ENCODE measurements at regions not wholly inside any gene's neighbourhood (a gene's known extent, or its start where the extent isn't known, plus 50 kb on each side); places are given as distances from the start of the nearest gene placed in this dataset.
"Not testable (repeated sequence)": the region's sequence is repeated elsewhere in the genome, so short reads cannot be mapped to it uniquely, and the experiment has no call there.

DNA sequence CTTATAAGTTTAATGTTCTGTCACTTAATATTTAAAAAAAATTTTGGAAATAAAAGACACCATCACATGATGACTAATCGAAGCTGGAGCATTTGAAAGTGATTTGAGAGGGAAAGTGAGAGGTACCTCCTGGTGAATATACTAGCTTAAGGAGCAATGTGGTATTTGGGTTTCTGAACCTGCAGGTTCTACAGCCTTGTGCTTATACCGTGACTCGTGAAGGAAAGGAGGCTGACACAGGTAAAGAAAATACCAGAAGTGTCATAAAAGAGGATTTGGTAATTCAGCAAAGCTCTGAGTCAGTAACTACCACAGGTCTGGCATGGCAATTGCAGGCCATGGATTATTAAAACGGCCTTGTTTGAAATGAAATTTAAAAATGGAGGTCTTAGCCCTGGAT lies 151.0 kb downstream of the SLC38A4 start:
- intact Hi-C loops (cut with DNase I): loop anchor here (10.0 kb wide), 1 partner anchor 350 kb away; no protein-coding TSS in a partner anchor
- DNase-seq: no peak

DNA sequence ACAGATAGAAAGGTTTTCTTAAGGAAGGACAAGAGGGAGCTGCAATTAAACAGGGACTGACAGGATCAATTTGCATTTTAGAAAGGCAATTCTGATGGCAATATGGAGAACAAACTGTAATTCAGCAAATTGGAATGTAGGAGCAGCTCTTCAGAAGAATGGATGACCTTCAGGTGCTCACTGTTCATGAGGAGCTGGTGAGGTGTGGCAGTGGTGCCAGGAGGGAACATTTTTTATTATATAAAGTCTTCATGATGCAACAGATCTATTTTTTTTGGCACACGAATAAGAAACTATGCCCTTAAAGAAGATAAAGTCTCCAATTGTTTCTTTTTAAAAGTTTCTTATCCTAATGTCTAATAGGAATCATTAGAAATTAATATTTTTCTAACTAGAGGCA lies 151.7 kb downstream of the SLC38A4 start:
- no peak for DNase-seq
- intact Hi-C loops (cut with DNase I): loop anchor here (10.0 kb wide), 1 partner anchor 351 kb away; no protein-coding TSS in a partner anchor

DNA sequence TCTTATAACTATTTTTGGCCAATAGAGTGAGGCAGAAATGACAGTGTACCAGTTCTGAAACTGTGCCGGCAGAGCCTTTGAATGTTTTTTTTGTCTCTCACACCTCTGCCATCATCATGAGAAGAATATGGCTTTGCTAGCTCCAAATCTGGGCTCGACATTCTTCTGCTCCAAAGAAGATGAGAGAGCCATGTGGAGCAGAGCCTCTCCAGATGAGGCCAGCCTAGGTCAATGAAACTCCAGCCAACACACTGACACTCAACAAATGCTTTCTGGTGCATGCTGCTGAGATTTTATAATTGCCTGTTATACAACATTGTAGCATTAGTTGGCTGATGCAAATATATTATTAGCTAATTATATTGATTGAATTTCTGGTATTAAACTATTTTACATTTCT lies 154.7 kb downstream of the SLC38A4 start:
- intact Hi-C loops (cut with DNase I): loop anchor here (10.0 kb wide), 1 partner anchor 354 kb away; no protein-coding TSS in a partner anchor
- DNase-seq: no peak

DNA sequence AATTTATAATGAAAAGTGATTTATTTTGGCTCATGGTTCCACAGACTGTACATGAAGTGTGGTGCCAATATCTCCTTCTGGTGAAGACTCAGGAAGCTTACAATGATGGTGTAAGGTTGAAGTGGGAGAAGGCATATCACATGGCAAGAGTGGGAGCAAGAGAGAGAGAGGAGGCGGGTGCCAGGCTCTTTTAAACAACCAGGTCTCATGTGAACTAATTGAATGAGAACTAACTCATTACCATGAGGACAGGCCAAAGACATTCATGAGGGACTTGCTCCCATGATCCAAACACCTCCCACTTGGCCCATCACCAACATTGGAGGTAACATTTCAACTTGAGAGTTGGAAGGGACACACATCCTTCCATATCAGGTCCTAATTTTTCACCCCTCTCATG lies 155.2 kb downstream of the SLC38A4 start:
- intact Hi-C loops (cut with DNase I): loop anchor here (10.0 kb wide), 1 partner anchor 354 kb away; no protein-coding TSS in a partner anchor
- no peak for DNase-seq

DNA sequence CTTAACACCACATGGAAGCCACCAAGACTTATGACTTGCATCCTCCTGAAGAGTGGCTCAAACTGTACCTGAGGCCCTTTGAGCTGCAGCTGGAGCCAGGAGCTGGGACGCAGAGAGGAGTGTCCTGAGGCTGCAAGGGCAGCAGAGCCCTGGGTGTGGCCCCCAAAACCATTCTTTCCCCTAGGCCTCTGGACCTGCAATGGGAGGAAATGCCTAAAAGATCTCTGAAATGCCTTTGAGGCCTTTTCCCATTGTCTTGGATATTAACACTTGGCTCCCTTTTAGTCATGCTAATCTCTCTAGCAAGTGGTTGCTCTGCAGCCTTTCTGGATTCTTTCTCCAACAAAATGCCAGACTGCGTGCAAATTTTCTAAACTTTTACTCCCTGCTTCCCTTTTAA lies 156.1 kb downstream of the SLC38A4 start:
- intact Hi-C loops (cut with DNase I): loop anchor here (10.0 kb wide), 1 partner anchor 355 kb away; no protein-coding TSS in a partner anchor
- no peak for DNase-seq

DNA sequence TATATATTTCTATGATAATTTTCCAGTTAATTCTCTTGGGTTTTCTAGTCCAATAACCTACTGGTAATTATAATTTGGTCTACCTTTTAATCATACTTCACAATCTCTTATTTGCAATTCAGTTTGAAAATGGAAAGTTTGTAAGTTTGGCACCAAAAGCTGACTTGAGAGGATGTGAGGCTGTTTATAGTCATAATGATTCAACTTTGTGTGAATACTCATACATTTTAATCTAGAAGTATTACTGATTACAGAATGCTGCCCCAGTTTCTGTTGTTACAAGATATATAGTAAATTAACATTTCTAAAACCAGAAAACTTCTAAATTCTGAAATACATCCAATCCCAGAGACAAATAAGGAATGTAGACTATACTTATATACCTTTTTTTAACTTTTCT lies 158.2 kb downstream of the SLC38A4 start:
- intact Hi-C loops (cut with DNase I): no loop called here
- DNase-seq: no peak

DNA sequence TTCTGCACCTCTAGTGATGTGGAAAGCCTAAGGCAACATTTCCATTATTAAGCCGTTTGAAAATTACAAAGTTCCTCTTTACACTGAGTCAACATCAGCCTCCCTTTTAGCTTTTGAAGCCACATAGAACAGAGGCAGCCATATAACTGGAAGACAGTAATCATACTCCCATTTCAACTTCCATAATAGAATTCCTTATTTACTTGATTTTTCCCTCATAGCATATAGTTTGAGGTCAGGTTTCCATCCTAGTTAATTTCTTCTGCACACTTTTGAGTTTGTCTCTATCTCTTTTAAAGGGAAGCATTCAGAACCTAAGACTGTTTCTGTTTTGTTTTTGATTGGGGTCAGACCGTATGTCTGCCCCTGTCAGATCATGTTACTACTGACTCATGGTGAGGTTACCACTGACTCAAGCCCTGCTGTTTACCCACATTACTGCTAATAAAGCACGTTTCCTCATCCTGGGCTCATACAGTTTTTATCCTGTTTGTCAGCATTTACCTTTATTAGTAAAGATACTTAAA lies 161.0 kb downstream of the SLC38A4 start:
- no peak for DNase-seq
- intact Hi-C loops (cut with DNase I): no loop called here

DNA sequence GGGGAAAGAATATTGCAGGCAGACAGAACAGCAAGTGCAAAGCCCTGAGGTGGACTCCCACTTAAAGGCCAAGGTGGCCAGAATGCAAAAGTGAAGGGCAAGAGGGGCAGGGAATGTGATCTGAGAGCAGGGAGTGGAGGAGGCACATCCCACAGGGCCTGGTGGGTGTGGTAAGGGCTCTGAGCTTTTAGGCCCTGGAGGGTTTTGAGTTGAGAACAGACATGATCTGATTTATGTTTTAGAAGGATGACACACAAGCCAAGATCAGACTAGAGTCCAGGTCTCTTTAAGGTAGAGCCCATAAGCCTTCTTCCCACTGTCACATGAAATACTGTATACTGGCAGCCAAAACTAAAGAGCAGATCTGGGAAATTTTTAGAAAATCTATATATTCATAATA lies 162.5 kb downstream of the SLC38A4 start:
- intact Hi-C loops (cut with DNase I): no loop called here
- no peak for DNase-seq

DNA sequence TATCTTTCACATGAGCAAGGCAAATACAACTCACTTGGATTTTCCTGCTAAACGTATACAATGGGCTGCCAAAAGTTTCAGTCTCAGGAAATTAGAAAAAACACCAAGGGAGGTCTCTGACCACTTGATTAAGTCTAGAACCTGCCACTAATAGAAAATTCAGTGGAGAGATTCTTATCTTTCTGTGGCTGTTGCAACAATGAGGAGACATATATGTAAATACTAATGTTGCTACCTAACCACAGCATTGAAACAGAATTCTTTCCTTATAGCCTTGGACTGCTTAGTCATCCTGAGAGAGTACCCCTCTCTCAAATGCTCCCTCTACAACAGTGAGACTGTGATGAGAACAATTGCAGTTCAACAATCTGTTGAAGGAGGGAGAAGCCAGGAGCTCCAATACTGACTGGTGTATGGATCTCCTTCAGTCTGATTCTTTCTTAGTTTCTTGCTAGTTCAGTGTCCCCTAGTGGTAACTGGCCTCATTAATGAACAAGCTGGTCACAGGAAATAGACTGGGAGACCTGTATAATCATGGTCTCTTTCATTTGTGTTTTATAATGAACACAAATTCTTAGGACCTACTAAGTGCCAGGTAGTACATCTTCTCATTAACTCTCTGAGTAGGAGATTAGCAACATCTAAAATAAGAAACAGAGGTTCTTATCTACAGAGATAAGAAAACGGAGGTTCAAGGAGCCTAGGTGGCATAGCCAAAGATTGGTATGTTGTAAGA lies 164.5 kb downstream of the SLC38A4 start:
- peak in 11 of 42 donors; percentile 7 to 56 (median 15) for DNase-seq
- intact Hi-C loops (cut with DNase I): no loop called here

DNA sequence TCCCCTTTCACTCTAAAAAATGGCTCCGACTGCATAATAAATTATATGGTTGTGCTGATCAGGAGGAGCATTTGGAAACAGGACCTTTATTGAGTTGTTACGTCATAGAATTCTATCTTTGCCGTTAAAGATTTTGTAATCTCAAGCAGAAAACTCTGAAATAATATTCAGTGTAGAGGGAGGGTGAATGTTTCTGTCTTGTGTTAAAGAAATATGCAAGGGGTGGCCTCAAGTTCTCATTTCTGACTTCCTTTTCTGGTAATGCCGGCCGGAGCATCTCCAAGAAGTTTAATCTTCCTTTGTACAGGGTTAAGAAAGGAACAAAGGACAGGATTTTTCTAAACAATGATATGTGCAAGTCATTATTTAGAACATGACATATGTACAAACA lies 165.1 kb downstream of the SLC38A4 start:
- no peak for DNase-seq
- intact Hi-C loops (cut with DNase I): no loop called here

DNA sequence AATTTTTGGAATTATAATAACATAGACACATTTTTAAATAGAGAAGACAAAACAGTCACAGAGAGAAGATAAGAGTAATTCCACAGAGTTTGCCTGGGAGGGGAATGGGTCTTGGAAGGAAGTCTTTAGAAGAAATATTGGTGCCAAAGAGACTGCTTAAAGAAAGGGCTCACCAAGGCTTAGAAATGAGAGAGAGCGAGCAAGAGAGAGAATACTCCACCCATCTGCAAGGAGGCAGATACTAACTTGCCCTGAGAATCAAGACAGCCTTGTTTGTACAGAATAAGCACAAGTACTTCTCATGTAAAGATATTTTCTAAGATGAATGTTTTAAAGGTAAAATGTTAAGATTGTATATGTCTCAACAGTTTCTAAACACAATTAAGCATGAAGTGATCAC lies 165.5 kb downstream of the SLC38A4 start:
- intact Hi-C loops (cut with DNase I): no loop called here
- DNase-seq: no peak

DNA sequence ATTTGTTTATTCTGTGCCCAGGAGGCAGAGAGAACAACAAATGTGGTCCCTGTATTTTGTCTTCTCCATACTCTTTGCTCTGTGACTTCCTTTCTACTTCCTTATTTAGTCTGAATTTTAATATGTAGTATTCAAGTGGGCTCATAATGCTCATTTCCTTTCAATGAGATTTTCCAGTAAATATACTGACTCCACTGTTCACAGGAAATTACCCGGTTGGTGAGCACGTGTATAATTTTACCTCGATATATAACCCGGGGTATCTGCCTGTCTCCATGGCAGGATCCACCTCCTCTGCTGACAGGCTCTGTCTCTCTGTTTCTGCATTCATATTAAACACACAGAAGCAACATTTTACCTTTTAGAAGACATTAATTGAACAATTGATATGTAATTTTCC lies 166.0 kb downstream of the SLC38A4 start:
- intact Hi-C loops (cut with DNase I): loop anchor here (10.0 kb wide), 1 partner anchor 325 kb away; no protein-coding TSS in a partner anchor
- no peak for DNase-seq

DNA sequence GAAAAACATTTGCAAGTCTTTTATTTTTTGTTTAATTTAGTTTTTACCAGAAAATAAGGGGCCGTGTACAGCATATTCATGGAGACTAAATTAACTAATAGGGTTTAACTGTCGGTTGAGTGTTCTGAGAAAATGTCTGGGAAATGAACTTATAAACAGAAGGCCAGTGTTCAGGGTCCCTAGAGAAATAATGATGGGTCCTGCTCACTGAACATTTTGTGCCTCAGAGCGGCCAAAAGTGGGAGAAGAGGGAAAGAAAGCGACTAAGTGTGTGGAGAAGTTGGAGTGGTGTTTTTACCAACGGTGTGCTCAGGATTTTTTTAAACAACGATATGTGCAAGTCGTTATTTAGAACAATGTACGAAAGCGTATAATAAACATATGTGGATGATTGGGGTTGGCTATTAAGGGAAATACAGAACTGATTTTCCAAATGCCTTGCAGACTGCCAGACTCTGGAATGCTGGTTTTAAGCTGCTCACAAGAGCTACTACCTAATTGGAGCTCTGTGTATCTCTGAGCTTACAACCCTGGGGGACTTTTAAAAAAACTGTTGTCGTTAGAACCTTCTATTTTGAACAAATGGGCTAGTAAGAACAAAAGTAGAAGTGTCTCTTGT lies 166.7 kb downstream of the SLC38A4 start:
- intact Hi-C loops (cut with DNase I): loop anchor here (10.0 kb wide), 1 partner anchor 324 kb away; no protein-coding TSS in a partner anchor
- no peak for DNase-seq

DNA sequence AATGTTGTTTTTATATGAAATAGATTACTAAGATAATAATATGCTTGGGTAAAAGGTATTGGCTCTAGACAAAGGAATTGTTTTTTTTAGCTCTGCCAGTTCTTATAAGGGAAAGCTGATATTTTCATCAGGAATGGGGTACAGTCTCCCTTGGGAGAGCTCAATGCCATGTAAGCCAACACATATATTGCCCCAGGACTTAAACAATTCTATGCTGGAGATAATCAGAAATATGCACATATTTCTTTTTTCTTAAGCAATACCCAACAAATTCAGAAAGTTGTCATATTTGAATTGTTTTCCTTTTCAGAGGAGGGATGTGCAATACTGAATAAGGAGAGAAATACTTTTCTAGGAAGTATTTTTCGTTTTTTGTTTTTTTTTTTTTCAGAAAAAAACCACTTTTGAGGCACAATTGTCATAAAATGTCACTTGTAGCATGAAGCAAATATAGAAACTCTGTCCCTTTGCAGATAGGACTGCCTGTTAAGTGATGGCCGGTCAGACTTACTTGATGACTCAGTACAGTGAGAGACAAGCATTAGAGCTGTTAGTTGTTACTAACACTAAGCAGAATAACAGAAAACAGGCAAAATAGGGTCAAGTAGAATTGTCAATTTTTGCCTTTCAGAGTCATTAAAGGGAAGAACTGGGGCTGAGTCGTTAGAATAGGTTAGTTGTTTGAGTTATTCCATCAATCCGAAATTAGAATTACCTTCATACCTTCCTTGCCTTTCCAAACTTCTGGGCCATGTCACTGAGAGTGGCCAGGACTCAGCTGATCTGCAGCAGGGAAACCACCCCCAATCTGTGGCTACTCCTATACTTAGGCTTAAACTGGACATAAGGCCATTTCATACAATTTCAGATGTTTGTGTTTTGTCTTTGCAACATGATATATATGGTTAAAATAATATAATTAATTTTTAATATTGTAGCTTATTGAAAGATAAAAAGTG lies 168.1 kb downstream of the SLC38A4 start:
- DNase-seq: no peak
- intact Hi-C loops (cut with DNase I): loop anchor here (10.0 kb wide), 1 partner anchor 323 kb away; no protein-coding TSS in a partner anchor

DNA sequence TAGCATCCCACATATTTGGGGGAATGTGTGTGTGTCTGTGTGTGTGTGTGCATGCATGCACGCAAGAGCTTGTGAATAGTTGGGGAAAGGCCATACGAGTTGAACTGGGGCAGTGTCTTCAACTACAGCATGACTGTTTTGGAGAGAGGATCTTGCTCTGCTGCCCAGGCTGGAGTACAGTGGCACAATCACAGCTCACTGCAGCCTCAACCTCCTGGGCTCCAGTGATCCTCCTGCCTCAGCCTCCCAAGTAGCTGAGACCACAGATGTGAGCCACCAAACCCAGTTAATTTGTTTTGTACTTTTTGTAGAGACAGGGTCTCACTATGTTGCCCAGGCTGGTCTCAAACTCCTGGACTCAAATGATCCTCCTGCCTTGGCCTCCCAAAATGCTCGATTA lies 169.8 kb downstream of the SLC38A4 start:
- not testable (repeated sequence) for DNase-seq
- intact Hi-C loops (cut with DNase I): loop anchor here (10.0 kb wide), 1 partner anchor 321 kb away; no protein-coding TSS in a partner anchor

DNA sequence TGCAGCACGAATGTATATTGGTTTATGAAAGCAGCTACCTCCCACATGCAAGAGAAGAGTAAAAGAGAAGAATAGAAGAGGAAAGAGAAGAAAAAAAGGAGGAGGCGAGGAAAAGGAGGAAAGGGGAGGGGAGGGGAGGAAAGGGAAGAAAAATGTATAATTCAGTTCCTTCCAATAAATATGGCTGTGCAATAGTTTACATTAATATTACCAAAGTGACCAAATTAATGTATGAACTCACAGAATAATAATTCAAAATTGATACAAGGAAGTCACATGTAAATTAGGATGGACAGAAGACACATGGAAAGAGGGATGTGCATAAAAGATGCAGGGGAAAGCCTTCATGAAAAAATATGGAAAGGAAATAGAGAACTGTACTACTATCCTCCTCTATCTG lies 172.5 kb downstream of the SLC38A4 start:
- intact Hi-C loops (cut with DNase I): loop anchor here (10.0 kb wide), 1 partner anchor 319 kb away; no protein-coding TSS in a partner anchor

DNA sequence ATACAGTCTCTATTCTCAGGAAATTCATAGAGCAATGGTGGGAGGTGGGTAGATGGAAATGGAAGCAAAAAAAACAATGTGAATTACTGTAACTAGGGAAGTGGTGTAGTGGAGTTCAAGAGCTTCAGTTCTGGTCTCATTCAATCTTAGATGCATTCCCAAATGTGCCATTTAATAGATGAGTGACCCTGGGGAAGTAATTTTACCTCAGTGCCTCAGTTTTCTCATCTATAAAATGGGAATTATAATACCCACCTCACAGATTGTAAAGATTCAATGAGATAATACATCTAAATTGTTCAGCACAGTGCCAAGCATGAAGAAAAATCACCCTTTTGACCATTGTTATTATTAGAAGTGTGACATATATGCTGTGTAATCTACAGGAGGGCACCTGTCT lies 173.1 kb downstream of the SLC38A4 start:
- DNase-seq: no peak
- intact Hi-C loops (cut with DNase I): loop anchor here (10.0 kb wide), 1 partner anchor 318 kb away; no protein-coding TSS in a partner anchor

More for the DNA sequence above, 172.5 kb downstream of the SLC38A4 start:
- DNase-seq: no peak

DNA sequence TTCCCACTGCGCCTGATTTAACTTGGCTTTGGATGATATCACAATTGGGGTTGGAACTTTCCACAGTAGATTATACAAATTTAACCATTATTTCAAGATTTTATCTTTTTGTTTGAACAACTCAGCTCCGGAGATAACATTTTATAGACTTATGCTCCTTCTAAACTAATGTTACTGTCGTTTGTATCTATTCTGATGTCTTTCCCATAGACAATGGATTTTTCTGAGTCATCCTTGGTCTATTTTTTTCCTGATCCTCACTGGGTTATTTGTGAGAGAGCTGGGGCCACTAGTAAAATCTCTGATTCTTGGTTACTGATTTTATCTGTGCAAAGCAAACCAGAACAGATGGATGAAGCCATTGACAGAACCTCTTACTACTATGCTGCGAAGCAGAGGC lies 175.1 kb downstream of the SLC38A4 start:
- intact Hi-C loops (cut with DNase I): loop anchor here (10.0 kb wide), 1 partner anchor 316 kb away; no protein-coding TSS in a partner anchor
- DNase-seq: no peak

DNA sequence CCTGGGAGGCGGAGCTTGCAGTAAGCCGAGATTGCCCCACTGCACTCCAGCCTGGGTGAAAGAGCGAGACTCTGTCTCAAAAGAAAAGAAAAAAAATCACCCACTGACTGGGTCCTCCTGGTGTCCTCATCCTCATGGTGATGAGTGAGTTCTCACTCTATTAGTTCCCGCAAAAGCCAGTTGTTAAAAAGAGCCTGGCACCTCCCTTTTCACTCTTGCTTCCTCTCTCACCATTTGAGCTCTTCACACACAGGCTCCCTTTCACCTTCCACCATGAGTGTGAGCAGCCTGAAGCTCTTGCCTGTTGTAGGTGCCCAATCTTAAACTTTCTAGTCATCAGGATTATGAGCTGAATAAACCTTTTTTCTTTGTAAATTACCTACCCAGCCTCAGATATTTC lies 176.4 kb downstream of the SLC38A4 start:
- DNase-seq: no peak
- intact Hi-C loops (cut with DNase I): no loop called here
